ENCODE measurements at regions not wholly inside any gene's neighbourhood (a gene's known extent, or its start where the extent isn't known, plus 50 kb on each side); places are given as distances from the start of the nearest gene placed in this dataset.

- Histone ChIP-seq H3K9ac (ENCODE audit: low read length) (no peak overlapping the region), H2AFZ (ENCODE audit: low read depth, low read length) (no peak overlapping the region), H3K36me3 (replicated peaks; ENCODE audit: low read depth, low read length) (no peaks in the 10 kb centered on the region), H3K27me3 (ENCODE audit: low read depth, low read length) (no peaks in the 10 kb centered on the region), H3K79me2 (ENCODE audit: low read length) (no peaks in the 10 kb centered on the region), H3K4me3 (ENCODE audit: low read length) (no peak overlapping the region), H4K20me1 (ENCODE audit: insufficient read depth, low read length) (no peaks in the 10 kb centered on the region), H3K27ac (ENCODE audit: low read length) (no peak overlapping the region), H3K4me1 (ENCODE audit: low read length) (no peaks in the 10 kb centered on the region), H3K4me2 (ENCODE audit: low read length) (no peak overlapping the region), H3K9me3 (ENCODE audit: insufficient read depth, low read length) (no peaks in the 10 kb centered on the region)
- no peak for TF ChIP-seq EZH2phosphoT487 (IDR thresholded peaks at IDR 0.05; ENCODE audit: low read depth)
- TF ChIP-seq CTCF (IDR thresholded peaks at IDR 0.05; ENCODE audit: low read depth, low read length), result no peak
Observed at GRCh38 chr10:57786850-57787750, 480.6 kb downstream of the IPMK start.

- Histone ChIP-seq H3K9ac (ENCODE audit: low read length) (no peak overlapping the region), H4K20me1 (ENCODE audit: insufficient read depth, low read length) (no peaks in the 10 kb centered on the region), H2AFZ (ENCODE audit: low read depth, low read length) (no peak overlapping the region), H3K4me3 (ENCODE audit: low read length) (no peak overlapping the region), H3K27me3 (ENCODE audit: low read depth, low read length) (no peaks in the 10 kb centered on the region), H3K79me2 (ENCODE audit: low read length) (no peaks in the 10 kb centered on the region), H3K4me1 (ENCODE audit: low read length) (no peaks in the 10 kb centered on the region), H3K27ac (ENCODE audit: low read length) (no peak overlapping the region), H3K9me3 (ENCODE audit: insufficient read depth, low read length) (no peaks in the 10 kb centered on the region), H3K36me3 (replicated peaks; ENCODE audit: low read depth, low read length) (no peaks in the 10 kb centered on the region), H3K4me2 (ENCODE audit: low read length) (no peak overlapping the region)
- TF ChIP-seq CTCF (IDR thresholded peaks at IDR 0.05; ENCODE audit: low read depth, low read length), result no peak
- TF ChIP-seq EZH2phosphoT487 (IDR thresholded peaks at IDR 0.05; ENCODE audit: low read depth), result no peak
Observed at GRCh38 chr10:57786331-57786730, 481.4 kb downstream of the IPMK start.

DNA sequence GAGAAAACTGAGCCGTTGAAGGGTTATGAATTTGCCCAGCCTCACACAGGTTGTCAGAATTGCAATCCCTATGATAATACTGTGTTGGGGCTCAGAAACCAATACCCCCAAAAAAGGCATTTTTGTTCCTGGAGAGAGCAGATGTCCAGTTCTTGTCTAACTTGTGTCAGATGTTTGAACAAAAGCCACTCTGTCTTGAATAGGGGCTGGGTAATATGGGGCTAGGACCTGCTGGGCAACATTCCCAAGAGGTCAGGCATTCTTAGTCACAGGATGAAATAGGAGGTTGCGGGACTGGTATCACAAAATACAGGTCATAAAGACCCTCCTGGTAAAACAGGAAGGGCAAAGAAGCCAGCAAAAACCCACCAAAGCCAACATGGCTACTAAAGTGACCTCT, 482.1 kb downstream of the IPMK start:
- no peaks in the 10 kb centered on the region for H3K79me2 ChIP-seq (ENCODE audit: low read length)
- no peaks in the 10 kb centered on the region for H3K4me1 ChIP-seq (ENCODE audit: low read length)
- no peak overlapping the region for H3K9ac ChIP-seq (ENCODE audit: low read length)
- TF ChIP-seq EZH2phosphoT487 (IDR thresholded peaks at IDR 0.05; ENCODE audit: low read depth), result no peak
- TF ChIP-seq CTCF (IDR thresholded peaks at IDR 0.05; ENCODE audit: low read depth, low read length), result no peak
- no peak overlapping the region for H3K27ac ChIP-seq (ENCODE audit: low read length)
- H3K4me3 ChIP-seq (ENCODE audit: low read length), result no peak overlapping the region
- no peaks in the 10 kb centered on the region for H3K36me3 ChIP-seq (replicated peaks; ENCODE audit: low read depth, low read length)
- no peak overlapping the region for H3K4me2 ChIP-seq (ENCODE audit: low read length)
- no peaks in the 10 kb centered on the region for H3K27me3 ChIP-seq (ENCODE audit: low read depth, low read length)
- H2AFZ ChIP-seq (ENCODE audit: low read depth, low read length), result no peak overlapping the region
- no peaks in the 10 kb centered on the region for H4K20me1 ChIP-seq (ENCODE audit: insufficient read depth, low read length)
- H3K9me3 ChIP-seq (ENCODE audit: insufficient read depth, low read length), result no peaks in the 10 kb centered on the region

DNA sequence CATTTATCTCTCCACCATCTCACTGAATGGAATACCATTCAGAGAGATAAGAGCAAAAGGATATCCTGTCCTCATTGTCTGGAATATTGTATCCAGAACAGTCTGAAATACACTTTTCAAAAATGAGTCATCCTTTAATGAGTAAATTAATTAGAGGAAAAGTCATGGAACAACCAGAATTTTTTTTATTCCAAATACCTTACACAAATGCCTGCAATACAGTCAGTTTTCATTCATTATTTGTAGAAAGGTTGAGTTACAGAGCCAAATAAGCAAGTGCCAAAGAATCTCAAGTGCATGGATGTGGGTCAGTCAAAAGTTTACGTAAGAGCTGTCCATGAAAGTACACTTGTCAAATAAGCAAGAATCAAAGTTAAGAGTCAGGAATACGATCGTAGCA, 482.6 kb downstream of the IPMK start:
- TF ChIP-seq EZH2phosphoT487 (IDR thresholded peaks at IDR 0.05; ENCODE audit: low read depth), result no peak
- TF ChIP-seq CTCF (IDR thresholded peaks at IDR 0.05; ENCODE audit: low read depth, low read length), result no peak
- H2AFZ ChIP-seq (ENCODE audit: low read depth, low read length), result no peak overlapping the region
- H3K4me2 ChIP-seq (ENCODE audit: low read length), result no peak overlapping the region
- no peaks in the 10 kb centered on the region for H3K36me3 ChIP-seq (replicated peaks; ENCODE audit: low read depth, low read length)
- no peak overlapping the region for H3K9ac ChIP-seq (ENCODE audit: low read length)
- no peaks in the 10 kb centered on the region for H3K9me3 ChIP-seq (ENCODE audit: insufficient read depth, low read length)
- no peaks in the 10 kb centered on the region for H3K4me1 ChIP-seq (ENCODE audit: low read length)
- H3K4me3 ChIP-seq (ENCODE audit: low read length), result no peak overlapping the region
- H3K27me3 ChIP-seq (ENCODE audit: low read depth, low read length), result no peaks in the 10 kb centered on the region
- no peak overlapping the region for H3K27ac ChIP-seq (ENCODE audit: low read length)
- H4K20me1 ChIP-seq (ENCODE audit: insufficient read depth, low read length), result no peaks in the 10 kb centered on the region
- H3K79me2 ChIP-seq (ENCODE audit: low read length), result no peaks in the 10 kb centered on the region

All from OCI-LY3 (cell line).